MM.1S (cell line): ENCODE measurements at regions not wholly inside any gene's neighbourhood (a gene's known extent, or its start where the extent isn't known, plus 50 kb on each side); places are given as distances from the start of the nearest gene placed in this dataset.

Experiments
- EZH2 ChIP-seq: fragments of 300-600 bp; sonication (generic); optimal IDR thresholded peaks from 2 replicates; pipeline ENCODE3; 2017; ENCODE audit warnings: low read depth, mild to moderate bottlenecking, antibody characterized with exemption, low read length, mixed read lengths
- TF ChIP-seq, protein P1 (sequence below): fragments of 300-600 bp; sonication (generic); IDR thresholded peaks from 2 replicates; pipeline ENCODE4 v1.5.1; 2016; ENCODE audit warnings: antibody characterized with exemption, low read length, mixed read lengths

DNA sequence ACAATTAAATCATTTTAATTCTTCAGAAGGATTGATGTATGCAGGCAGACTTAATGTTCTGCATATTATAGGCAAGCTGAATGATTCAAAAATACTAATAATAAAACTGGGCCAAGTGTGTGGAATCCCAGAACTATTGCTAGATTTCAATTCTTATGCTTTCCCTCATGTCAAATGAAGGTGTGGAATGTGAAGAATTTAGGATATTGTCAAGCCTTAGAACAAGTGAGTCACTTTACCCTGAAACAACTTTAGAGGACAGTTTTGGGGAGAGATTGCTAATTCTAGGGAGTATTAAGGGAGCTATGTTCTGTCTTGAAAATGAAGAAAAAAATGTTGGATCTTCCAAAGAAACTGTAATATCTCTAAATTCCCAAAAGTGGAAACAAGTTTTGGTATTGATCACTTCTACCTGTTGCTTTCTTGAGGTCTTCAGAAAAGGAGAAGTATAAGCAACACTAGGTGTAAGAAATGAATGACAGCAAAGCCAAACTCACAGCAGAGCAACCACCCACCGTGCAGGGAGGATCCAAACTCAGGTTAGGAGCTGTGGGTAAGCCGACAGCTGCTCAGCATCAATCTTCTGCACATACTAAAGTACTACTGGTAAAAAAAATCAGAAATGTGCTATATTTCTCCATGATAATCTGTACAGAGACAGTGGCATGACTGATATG lies 818.1 kb downstream of the SLC4A3 start:
- TF ChIP-seq, protein P1, sequence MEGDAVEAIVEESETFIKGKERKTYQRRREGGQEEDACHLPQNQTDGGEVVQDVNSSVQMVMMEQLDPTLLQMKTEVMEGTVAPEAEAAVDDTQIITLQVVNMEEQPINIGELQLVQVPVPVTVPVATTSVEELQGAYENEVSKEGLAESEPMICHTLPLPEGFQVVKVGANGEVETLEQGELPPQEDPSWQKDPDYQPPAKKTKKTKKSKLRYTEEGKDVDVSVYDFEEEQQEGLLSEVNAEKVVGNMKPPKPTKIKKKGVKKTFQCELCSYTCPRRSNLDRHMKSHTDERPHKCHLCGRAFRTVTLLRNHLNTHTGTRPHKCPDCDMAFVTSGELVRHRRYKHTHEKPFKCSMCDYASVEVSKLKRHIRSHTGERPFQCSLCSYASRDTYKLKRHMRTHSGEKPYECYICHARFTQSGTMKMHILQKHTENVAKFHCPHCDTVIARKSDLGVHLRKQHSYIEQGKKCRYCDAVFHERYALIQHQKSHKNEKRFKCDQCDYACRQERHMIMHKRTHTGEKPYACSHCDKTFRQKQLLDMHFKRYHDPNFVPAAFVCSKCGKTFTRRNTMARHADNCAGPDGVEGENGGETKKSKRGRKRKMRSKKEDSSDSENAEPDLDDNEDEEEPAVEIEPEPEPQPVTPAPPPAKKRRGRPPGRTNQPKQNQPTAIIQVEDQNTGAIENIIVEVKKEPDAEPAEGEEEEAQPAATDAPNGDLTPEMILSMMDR = no peak
- TF ChIP-seq EZH2 = no peak
